HCT116 (cell line): ENCODE measurements at regions not wholly inside any gene's neighbourhood (a gene's known extent, or its start where the extent isn't known, plus 50 kb on each side); places are given as distances from the start of the nearest gene placed in this dataset.

Experiments used
- ATAC-seq: fragments of 200-7000 bp; cut with Tn5 transposase; 2 replicates; pipeline ENCODE4 v1.9.1; 2020; ENCODE audit warnings: mild to moderate bottlenecking, moderate library complexity
- BruUV-seq: library from RNA; stranded (reverse); fragments of 400-500 nt; replicated peaks from 2 replicates; lab custom pipeline; 2021; lab: Mats Ljungman, UMichigan
- CTCF ChIA-PET: fragments of 300-600 bp; sonication (Branson Sonifier 250); formaldehyde crosslinking; loops from one replicate; lab custom pipeline; 2021; ENCODE audit warnings: antibody characterized with exemption; lab: Charles Lee
- POLR2A ChIA-PET: fragments of 300-600, 350-600 bp; sonication (Branson Sonifier 250); formaldehyde crosslinking; loops from one replicate; lab custom pipeline; 2021; ENCODE audit warnings: antibody characterized with exemption; lab: Charles Lee
- RAD21 ChIA-PET, 2 experiments: fragments of 300-600 bp; sonication (Branson Sonifier 250); formaldehyde crosslinking; loops; one replicate each; lab custom pipeline; 2023; ENCODE audit warnings: low total read pairs in 2 of 2; ENCODE audit not compliant: uncharacterized antibody in 2 of 2, unreplicated experiment in 2 of 2, low non-redundant PET in 1 of 2; lab: Charles Lee
- DNase-seq: peaks from one replicate; pipeline ENCODE4 v3.0.0-alpha.2; 2010; ENCODE audit warnings: low read depth, low spot score
- H2AFZ ChIP-seq: fragments of 200-600 bp; shearing (Covaris generic), sonication (generic); 2 replicates; pipeline ENCODE4 v1.6.1; 2017; ENCODE audit warnings: low read depth, mixed run types, mixed read lengths, antibody characterized with exemption, low read length; ENCODE audit not compliant: poor library complexity, severe bottlenecking
- H3K27ac ChIP-seq: 2 replicates; pipeline ENCODE4 v1.5.1; 2012; ENCODE audit warnings: low read depth, low read length
- H3K27me3 ChIP-seq: fragments of 200-600 bp; sonication (generic); 2 replicates; pipeline ENCODE4 v1.6.1; 2016; ENCODE audit warnings: mixed run types, low read length, mixed read lengths; ENCODE audit not compliant: insufficient read depth
- H3K36me3 ChIP-seq, 2 experiments: fragments of 200-500 bp in 1 of 2; fragments of 200-600 bp in 1 of 2; sonication (Bioruptor generic) in 1 of 2; sonication (generic) in 1 of 2; 2 replicates each; pipeline versions ENCODE4 v1.5.1 to v1.6.1; 2014 to 2016; ENCODE audit warnings: low read length in 2 of 2, inconsistent platforms in 1 of 2, mixed read lengths in 1 of 2, mixed run types in 1 of 2; ENCODE audit not compliant: insufficient read depth in 2 of 2, control insufficient read depth in 1 of 2
- H3K4me1 ChIP-seq, 2 experiments: fragments of 200-600 bp in 1 of 2; sonication (generic) in 1 of 2; 2 replicates each; pipeline versions ENCODE4 v1.5.1 to v1.6.1; 2012 to 2017; ENCODE audit warnings: low read length in 2 of 2, inconsistent platforms in 1 of 2, mild to moderate bottlenecking in 1 of 2, mixed read lengths in 1 of 2, mixed run types in 1 of 2, moderate library complexity in 1 of 2; ENCODE audit not compliant: insufficient read depth in 2 of 2, control insufficient read depth in 1 of 2
- H3K4me2 ChIP-seq: fragments of 200-600 bp; sonication (generic); 2 replicates; pipeline ENCODE4 v1.6.1; 2017; ENCODE audit warnings: mixed run types, low read length, mixed read lengths
- H3K4me3 ChIP-seq, 2 experiments: fragments of 200-600 bp in 1 of 2; sonication (generic) in 1 of 2; replicated peaks in 1 of 2; 2 replicates each; pipeline ENCODE4 v1.5.1; 2011 to 2016; ENCODE audit warnings: low read length in 2 of 2, control low read depth in 1 of 2, low read depth in 1 of 2, mild to moderate bottlenecking in 1 of 2, mixed read lengths in 1 of 2, mixed run types in 1 of 2
- H3K79me2 ChIP-seq: fragments of 200-600 bp; sonication (generic); 2 replicates; pipeline ENCODE4 v1.6.1; 2017; ENCODE audit warnings: mild to moderate bottlenecking, mixed run types, low read length, moderate library complexity, mixed read lengths; ENCODE audit not compliant: insufficient read depth
- H3K9ac ChIP-seq: fragments of 200-600 bp; sonication (generic); 2 replicates; pipeline ENCODE4 v1.6.1; 2016; ENCODE audit warnings: low read length, mixed read lengths
- H3K9me2 ChIP-seq: fragments of 200-600 bp; sonication (generic), shearing (Covaris generic); 2 replicates; pipeline ENCODE4 v1.6.1; 2017; ENCODE audit warnings: mixed run types, mild to moderate bottlenecking, moderate library complexity; ENCODE audit not compliant: insufficient read depth
- H3K9me3 ChIP-seq, 2 experiments: fragments of 200-500 bp in 1 of 2; fragments of 200-600 bp in 1 of 2; sonication (Bioruptor generic) in 1 of 2; sonication (generic) in 1 of 2; 2 replicates each; pipeline ENCODE4 v1.6.1; 2014 to 2017; ENCODE audit warnings: low read length in 2 of 2, mixed read lengths in 2 of 2, inconsistent platforms in 1 of 2, low read depth in 1 of 2, mild to moderate bottlenecking in 1 of 2, mixed run types in 1 of 2, moderate library complexity in 1 of 2; ENCODE audit not compliant: control insufficient read depth in 1 of 2, insufficient read depth in 1 of 2
- H4K20me1 ChIP-seq: fragments of 200-600 bp; sonication (generic), shearing (Covaris generic); 2 replicates; pipeline ENCODE4 v1.6.1; 2017; ENCODE audit warnings: mixed run types, mild to moderate bottlenecking, moderate library complexity; ENCODE audit not compliant: insufficient read depth
- CBX3 ChIP-seq: IDR thresholded peaks from 2 replicates; pipeline ENCODE4 v1.6.1; 2012; ENCODE audit warnings: low read depth
- CTCF ChIP-seq, 3 experiments: fragments of 200-600 bp in 1 of 3; sonication (generic) in 1 of 3; IDR thresholded peaks in 2 of 3; conservative IDR thresholded peaks in 1 of 3; 2 replicates each; pipeline ENCODE4 v1.5.1; 2012 to 2017; ENCODE audit warnings: low read depth in 2 of 3, low read length in 2 of 3, antibody characterized with exemption in 1 of 3, borderline replicate concordance in 1 of 3, control low read depth in 1 of 3, mild to moderate bottlenecking in 1 of 3, mixed read lengths in 1 of 3, mixed run types in 1 of 3, moderate library complexity in 1 of 3; ENCODE audit not compliant: insufficient read depth in 1 of 3
- EGR1 ChIP-seq: IDR thresholded peaks from 2 replicates; pipeline ENCODE4 v1.6.1; 2012; ENCODE audit warnings: low read depth
- ELF1 ChIP-seq: IDR thresholded peaks from 2 replicates; pipeline ENCODE4 v1.6.1; 2012; ENCODE audit warnings: low read depth, borderline replicate concordance
- RAD21 ChIP-seq: IDR thresholded peaks from 2 replicates; pipeline ENCODE4 v1.6.1; 2012; ENCODE audit warnings: low read depth, mild to moderate bottlenecking
- SP1 ChIP-seq: IDR thresholded peaks from 2 replicates; pipeline ENCODE4 v1.6.1; 2012; ENCODE audit warnings: low read depth
- SRF ChIP-seq: IDR thresholded peaks from 2 replicates; pipeline ENCODE4 v1.6.1; 2012; ENCODE audit warnings: low read depth
- intact Hi-C: fragments of 100-400 bp; cut with micrococcal nuclease; formaldehyde crosslinking; loops from 2 replicates; pipeline ENCODE4 v1.10.0; 2022

GRCh38 chr11:116276051-116277044, 496.4 kb downstream of the BUD13 start:
- Histone ChIP-seq H3K27me3 (peaks cover 20% of the 10 kb centered on the region), H3K9me2 (no peaks in the 10 kb centered on the region), H3K27ac (no peak overlapping the region), H3K4me3 (no peak overlapping the region), H3K79me2 (no peaks in the 10 kb centered on the region), H3K4me2 (peak overlapping the region; percentile 56; the same call in 1 of the 2 replicates), H4K20me1 (no peaks in the 10 kb centered on the region), H2AFZ (no peak overlapping the region), H3K36me3 (no peaks in the 10 kb centered on the region), H3K4me1 (no peaks in the 10 kb centered on the region), H3K9ac (no peak overlapping the region), H3K9me3 (no peaks in the 10 kb centered on the region)
- ChIA-PET CTCF (no interaction called here), RAD21 (no interaction called here), POLR2A (no interaction called here)
- no TSS peak for BruUV-seq
- intact Hi-C loops, result loop anchor here (1.0 to 10.0 kb wide), 5 partner anchors 59 to 1932 kb away; no protein-coding TSS in a partner anchor
- ATAC-seq (peak; percentile 94), DNase-seq (peak; percentile 72)
- peak; percentile 41; the same call in 1 of the 2 replicates for TF ChIP-seq CBX3
- TF ChIP-seq RAD21, result peak; percentile 81
- TF ChIP-seq ELF1, result no peak
- no peak for TF ChIP-seq EGR1
- TF ChIP-seq SP1, result no peak
- TF ChIP-seq SRF, result no peak
- peak; percentile 84 to 97 (median 95) for TF ChIP-seq CTCF (IDR thresholded peaks at IDR 0.05 in 2 of 3, conservative IDR thresholded peaks at IDR 0.05 in 1 of 3; ENCODE audit: borderline replicate concordance in 1 of 3, insufficient read depth in 1 of 3, low read depth in 2 of 3, low read length in 2 of 3)
